GM12864 (cell line): ENCODE measurements at regions not wholly inside any gene's neighbourhood (a gene's known extent, or its start where the extent isn't known, plus 50 kb on each side); places are given as distances from the start of the nearest gene placed in this dataset.

Experiments used
- DNase-seq: peaks from one replicate; pipeline ENCODE4 v3.0.0-alpha.2; 2011; ENCODE audit warnings: low read depth
- H3K4me3 ChIP-seq: 2 replicates; pipeline ENCODE4 v1.5.1; 2011; ENCODE audit warnings: mild to moderate bottlenecking, low read depth, low read length, control low read depth
- TF ChIP-seq, protein P1 (sequence below): IDR thresholded peaks from 2 replicates; pipeline ENCODE4 v1.5.1; 2011; ENCODE audit warnings: low read depth, mild to moderate bottlenecking, moderate library complexity, low read length, control low read depth, inconsistent platforms; ENCODE audit errors: missing control alignments

- no peak for DNase-seq
- H3K4me3 ChIP-seq = no peak overlapping the region
- TF ChIP-seq, protein P1, sequence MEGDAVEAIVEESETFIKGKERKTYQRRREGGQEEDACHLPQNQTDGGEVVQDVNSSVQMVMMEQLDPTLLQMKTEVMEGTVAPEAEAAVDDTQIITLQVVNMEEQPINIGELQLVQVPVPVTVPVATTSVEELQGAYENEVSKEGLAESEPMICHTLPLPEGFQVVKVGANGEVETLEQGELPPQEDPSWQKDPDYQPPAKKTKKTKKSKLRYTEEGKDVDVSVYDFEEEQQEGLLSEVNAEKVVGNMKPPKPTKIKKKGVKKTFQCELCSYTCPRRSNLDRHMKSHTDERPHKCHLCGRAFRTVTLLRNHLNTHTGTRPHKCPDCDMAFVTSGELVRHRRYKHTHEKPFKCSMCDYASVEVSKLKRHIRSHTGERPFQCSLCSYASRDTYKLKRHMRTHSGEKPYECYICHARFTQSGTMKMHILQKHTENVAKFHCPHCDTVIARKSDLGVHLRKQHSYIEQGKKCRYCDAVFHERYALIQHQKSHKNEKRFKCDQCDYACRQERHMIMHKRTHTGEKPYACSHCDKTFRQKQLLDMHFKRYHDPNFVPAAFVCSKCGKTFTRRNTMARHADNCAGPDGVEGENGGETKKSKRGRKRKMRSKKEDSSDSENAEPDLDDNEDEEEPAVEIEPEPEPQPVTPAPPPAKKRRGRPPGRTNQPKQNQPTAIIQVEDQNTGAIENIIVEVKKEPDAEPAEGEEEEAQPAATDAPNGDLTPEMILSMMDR = no peak
These were observed 225.0 kb upstream of the P2RY1 start for GRCh38 chr3:152609891-152610290.

GRCh38 chr3:152610622-152611021 lies 224.3 kb upstream of the P2RY1 start:
- DNase-seq = no peak
- no peak overlapping the region for H3K4me3 ChIP-seq
- TF ChIP-seq, protein P1 = no peak

- H3K4me3 ChIP-seq = no peak overlapping the region
- TF ChIP-seq, protein P1 = no peak
- no peak for DNase-seq
These were observed 223.0 kb upstream of the P2RY1 start for GRCh38 chr3:152611905-152612304.

- TF ChIP-seq, protein P1 = no peak
- H3K4me3 ChIP-seq = no peak overlapping the region
- DNase-seq = no peak
These were observed 221.1 kb upstream of the P2RY1 start for GRCh38 chr3:152613851-152614250.

DNA sequence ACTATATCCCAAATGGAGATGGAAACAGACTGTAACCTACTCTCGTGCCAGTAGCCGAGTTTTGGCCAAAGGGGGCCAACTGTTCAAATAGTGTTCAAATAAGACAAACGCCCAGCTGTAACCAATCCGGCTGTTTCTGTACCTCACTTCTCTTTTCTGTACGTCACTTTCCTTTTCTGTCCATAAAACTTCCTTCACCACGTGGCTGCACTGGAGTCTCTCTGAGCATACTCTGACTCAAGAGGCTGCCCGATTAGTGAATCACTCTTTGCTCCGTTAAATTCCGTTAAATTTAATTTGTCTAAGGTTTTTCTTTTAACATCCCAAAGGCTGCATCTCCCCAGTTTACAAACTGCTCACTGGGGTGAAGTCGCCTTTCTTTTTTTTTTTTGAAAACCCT lies 219.2 kb upstream of the P2RY1 start:
- no peak overlapping the region for H3K4me3 ChIP-seq
- no peak for DNase-seq

DNA sequence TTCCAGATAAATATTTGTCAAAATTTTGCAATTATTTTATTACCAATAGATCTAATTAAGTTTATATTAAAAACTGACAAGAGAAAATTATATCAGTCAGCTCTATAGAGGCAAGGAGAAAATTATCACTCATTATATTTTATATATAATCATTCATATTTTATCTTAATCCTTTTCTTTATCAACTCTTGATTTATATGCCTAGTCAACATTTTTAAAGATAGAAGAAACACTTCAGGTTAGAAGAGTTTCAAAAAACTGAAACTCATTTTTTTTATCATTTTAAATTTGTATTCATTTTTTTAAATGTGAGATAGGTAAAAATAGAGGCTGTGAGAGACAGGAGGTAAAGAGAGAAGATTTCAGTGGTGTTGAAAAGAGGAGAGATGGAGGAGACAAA lies 217.3 kb upstream of the P2RY1 start:
- TF ChIP-seq, protein P1 = no peak
- no peak overlapping the region for H3K4me3 ChIP-seq
- no peak for DNase-seq

More for the DNA sequence above, 219.2 kb upstream of the P2RY1 start:
- TF ChIP-seq, protein P1 = no peak

DNA sequence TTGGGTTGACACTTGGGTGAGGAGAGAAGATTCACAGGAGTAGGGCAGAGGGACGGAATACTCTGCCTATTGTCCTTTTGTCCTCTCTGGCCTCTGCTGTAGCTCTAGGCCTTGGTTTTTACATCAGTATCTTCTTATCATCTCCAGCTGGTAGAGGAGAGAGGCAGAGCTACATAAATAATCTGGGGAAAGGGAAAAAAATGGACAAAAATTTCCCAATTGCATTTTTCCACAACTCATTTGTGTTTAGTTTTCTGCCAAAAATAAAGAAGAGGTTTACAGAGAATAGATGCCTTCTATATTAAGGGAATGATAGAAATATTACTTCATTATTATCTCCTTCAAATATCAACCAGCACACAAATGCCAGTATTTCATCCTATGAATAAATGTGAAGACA lies 216.4 kb upstream of the P2RY1 start:
- H3K4me3 ChIP-seq = no peak overlapping the region
- no peak for DNase-seq
- TF ChIP-seq, protein P1 = no peak
